ENCODE measurements at regions not wholly inside any gene's neighbourhood (a gene's known extent, or its start where the extent isn't known, plus 50 kb on each side); places are given as distances from the start of the nearest gene placed in this dataset.
A peak's percentile ranks its signal among the peaks of the same experiment; 100 is the strongest.

DNA sequence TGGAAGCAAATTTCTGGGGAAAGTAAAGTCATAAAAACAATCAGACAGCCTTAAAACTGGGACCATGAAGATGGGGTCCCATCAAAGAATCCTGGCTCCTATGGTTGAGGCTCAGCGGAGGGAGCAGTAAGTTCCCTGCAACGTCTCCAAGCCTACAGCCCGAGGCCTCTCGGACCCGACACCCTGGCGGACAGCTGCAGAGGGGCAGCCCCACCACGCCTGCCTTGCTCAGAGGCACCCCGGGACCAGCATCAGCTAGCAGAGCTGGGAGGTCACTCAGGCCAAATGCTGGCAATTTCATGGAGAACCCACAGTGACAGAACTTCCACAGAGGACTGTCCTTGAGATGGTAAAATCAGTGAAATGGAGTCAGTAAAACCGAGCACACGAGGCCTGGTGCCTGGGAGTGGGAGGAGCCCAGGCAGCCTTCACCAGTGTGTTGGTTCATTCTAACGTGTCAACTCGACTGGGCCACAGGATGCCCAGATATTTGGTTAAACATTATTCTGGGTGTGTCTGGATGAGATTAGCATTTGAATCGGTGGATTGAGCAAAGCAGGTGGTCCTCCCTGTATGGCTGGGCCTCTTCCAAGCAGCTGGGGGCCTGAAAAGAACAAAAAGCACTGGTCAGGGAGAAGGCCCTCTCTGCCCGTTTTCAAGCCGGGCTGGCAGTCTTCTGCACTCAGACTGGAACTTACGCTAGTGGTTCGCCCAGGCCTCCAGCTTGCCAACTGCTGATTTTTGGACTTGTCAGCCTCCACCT is 96.2 kb upstream of the INSIG1 start:
- no peak for FAIRE-seq
- no peak for DNase-seq (ENCODE audit: low spot score)

- DNase-seq (ENCODE audit: low spot score): no peak
- FAIRE-seq: no peak
These were observed 95.4 kb upstream of the INSIG1 start for GRCh38 chr7:155202106-155202871.

- FAIRE-seq: no peak
- no peak for DNase-seq (ENCODE audit: low spot score)
These were observed 94.4 kb upstream of the INSIG1 start for GRCh38 chr7:155203059-155203881.

GRCh38 chr7:155203882-155204691 is 93.6 kb upstream of the INSIG1 start:
- FAIRE-seq: no peak

GRCh38 chr7:155204744-155205367 is 92.8 kb upstream of the INSIG1 start:
- FAIRE-seq: no peak
- no peak for DNase-seq (ENCODE audit: low spot score)

More at GRCh38 chr7:155203882-155204691, 93.6 kb upstream of the INSIG1 start:
- no peak for DNase-seq (ENCODE audit: low spot score)

DNA sequence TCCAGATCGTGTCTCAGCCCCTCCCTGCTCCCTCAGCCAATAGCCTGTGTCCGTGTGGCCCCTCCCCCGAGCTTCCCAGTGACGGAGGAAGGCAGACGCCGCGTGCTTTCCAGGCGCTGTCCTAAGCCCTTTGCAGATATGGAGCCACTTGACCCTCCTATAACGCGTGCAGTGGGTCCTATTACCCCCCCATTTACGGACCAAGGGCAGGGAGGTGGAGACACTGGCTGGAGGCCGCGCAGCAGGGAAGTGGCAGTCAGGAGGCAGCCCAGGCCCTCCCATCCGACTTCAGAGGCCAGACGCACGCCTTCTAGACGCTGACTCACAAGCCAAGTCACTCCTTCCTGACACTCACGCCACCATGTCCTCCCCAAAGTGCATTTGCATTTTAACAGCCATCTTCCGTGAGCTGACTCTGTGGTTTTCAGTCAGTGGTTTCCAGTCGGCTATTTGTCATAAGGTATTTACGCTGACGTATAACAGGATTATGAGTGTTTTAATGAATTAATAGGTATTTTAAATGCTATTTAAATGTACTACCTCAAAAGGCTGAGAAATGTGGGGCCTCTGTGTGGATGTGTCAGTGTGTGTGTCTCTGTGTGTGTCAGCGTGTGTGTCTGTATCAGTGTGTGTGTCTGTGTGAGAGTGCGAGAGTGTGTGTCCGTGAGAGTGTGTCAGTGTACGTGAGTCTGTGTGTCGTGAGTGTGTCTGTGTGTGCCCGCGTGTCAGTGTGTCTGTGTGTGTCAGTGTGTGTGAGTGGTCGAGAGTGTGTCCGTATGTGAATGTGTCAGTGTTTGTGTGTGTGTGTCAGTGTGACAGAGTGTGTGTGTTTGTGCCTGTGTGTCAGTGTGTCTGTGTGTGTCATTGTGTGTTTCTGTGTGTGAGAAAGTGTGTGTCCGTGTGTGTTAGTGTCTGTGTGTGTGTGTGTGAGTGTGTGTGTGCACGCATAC is 92.0 kb upstream of the INSIG1 start:
- DNase-seq (ENCODE audit: low spot score) (peak; percentile 100), FAIRE-seq (peak; percentile 96)

GRCh38 chr7:155206318-155207020 is 91.2 kb upstream of the INSIG1 start:
- FAIRE-seq (no peak), DNase-seq (ENCODE audit: low spot score) (peak; percentile 75)

DNA sequence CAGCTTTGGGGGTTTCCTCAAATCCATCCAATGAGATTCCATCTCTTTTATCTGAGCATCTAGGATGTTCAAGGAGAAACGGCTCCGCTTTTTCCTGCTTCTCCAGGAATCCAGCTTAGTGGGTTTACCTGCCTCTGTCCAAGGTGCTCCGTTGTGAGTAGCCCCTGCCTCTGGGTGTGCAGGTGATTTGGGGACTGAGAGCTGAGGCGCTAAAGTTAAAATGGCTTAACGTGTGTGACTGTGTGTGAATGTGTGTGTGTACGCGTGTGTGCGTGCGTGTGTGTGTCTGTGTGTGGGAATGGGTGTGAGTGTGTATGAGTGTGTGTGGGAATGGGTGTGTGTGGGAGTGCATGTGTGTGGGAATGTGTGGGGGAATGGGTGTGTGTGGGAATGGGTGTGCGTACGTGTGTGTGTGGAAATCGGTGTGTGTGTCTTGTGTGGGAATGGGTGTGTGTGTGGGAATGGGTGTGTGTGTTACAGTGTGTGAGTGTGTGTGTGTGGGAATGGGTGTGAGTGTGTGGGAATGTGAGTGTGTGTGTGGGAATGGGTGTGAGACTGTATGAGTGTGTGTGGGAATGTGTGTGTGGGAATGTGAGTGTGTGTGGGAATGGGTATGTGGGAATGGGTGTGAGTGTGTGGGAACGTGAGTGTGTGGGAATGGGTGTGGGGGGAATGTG is 90.2 kb upstream of the INSIG1 start:
- no peak for FAIRE-seq
- no peak for DNase-seq (ENCODE audit: low spot score)

GRCh38 chr7:155208681-155209477 is 88.8 kb upstream of the INSIG1 start:
- FAIRE-seq: no peak
- peak; percentile 36 for DNase-seq (ENCODE audit: low spot score)

GRCh38 chr7:155209478-155210319 is 88.0 kb upstream of the INSIG1 start:
- FAIRE-seq: no peak

GRCh38 chr7:155210356-155210755 is 87.3 kb upstream of the INSIG1 start:
- no peak for FAIRE-seq

More at GRCh38 chr7:155209478-155210319, 88.0 kb upstream of the INSIG1 start:
- DNase-seq (ENCODE audit: low spot score): no peak

GRCh38 chr7:155211173-155211572 is 86.5 kb upstream of the INSIG1 start:
- FAIRE-seq (no peak), DNase-seq (ENCODE audit: low spot score) (no peak)

More at GRCh38 chr7:155210356-155210755, 87.3 kb upstream of the INSIG1 start:
- no peak for DNase-seq (ENCODE audit: low spot score)

GRCh38 chr7:155211761-155212160 is 85.9 kb upstream of the INSIG1 start:
- DNase-seq (ENCODE audit: low spot score): no peak
- FAIRE-seq: no peak

- no peak for FAIRE-seq
These were observed 85.2 kb upstream of the INSIG1 start for GRCh38 chr7:155212301-155213015.

GRCh38 chr7:155213385-155213784 is 84.3 kb upstream of the INSIG1 start:
- FAIRE-seq (peak; percentile 14), DNase-seq (ENCODE audit: low spot score) (peak; percentile 40)

More at GRCh38 chr7:155212301-155213015, 85.2 kb upstream of the INSIG1 start:
- DNase-seq (ENCODE audit: low spot score): no peak

All from RCC 7860 (cell line).